SK-N-SH treated with all-trans-retinoic acid at 6 μM for 48 hours (cell line): ENCODE measurements at regions not wholly inside any gene's neighbourhood (a gene's known extent, or its start where the extent isn't known, plus 50 kb on each side); places are given as distances from the start of the nearest gene placed in this dataset.

Source experiments
- ATAC-seq: fragments of 200-7000 bp; cut with Tn5 transposase; 3 replicates; pipeline ENCODE4 v1.9.1; 2020; ENCODE audit warnings: mild to moderate bottlenecking, moderate library complexity
- BACH2 ChIP-seq: fragments of 250-450 bp; sonication (Bioruptor Pico); IDR thresholded peaks from 2 replicates; pipeline ENCODE4 v1.9.0; 2021; ENCODE audit warnings: mild to moderate bottlenecking, borderline replicate concordance
- CREB5 ChIP-seq: fragments of 250-450 bp; sonication (Bioruptor Pico); IDR thresholded peaks from 2 replicates; pipeline ENCODE4 v1.5.1; 2020; ENCODE audit warnings: low read depth, mild to moderate bottlenecking, moderate library complexity
- CSDC2 ChIP-seq: fragments of 250-450 bp; sonication (Bioruptor Pico); IDR thresholded peaks from 2 replicates; pipeline ENCODE4 v1.5.0; 2020; ENCODE audit warnings: mild to moderate bottlenecking, moderate library complexity
- CSRNP3 ChIP-seq: fragments of 250-450 bp; sonication (Bioruptor Pico); IDR thresholded peaks from 2 replicates; pipeline ENCODE4 v1.5.1; 2021; ENCODE audit warnings: mild to moderate bottlenecking, moderate library complexity
- ESRRG ChIP-seq: fragments of 250-450 bp; sonication (Bioruptor Pico); IDR thresholded peaks from 2 replicates; pipeline ENCODE4 v1.6.1; 2021; ENCODE audit warnings: mild to moderate bottlenecking
- GLIS3 ChIP-seq: fragments of 250-450 bp; sonication (Bioruptor Pico); IDR thresholded peaks from 2 replicates; pipeline ENCODE4 v1.5.0; 2020; ENCODE audit warnings: mild to moderate bottlenecking, moderate library complexity
- ISL1 ChIP-seq: fragments of 250-450 bp; sonication (Bioruptor Pico); IDR thresholded peaks from 2 replicates; pipeline ENCODE4 v2.1.2; 2022; ENCODE audit warnings: mild to moderate bottlenecking, moderate library complexity
- OSR1 ChIP-seq: fragments of 250-450 bp; sonication (Bioruptor Pico); IDR thresholded peaks from 2 replicates; pipeline ENCODE4 v1.8.0; 2022; ENCODE audit warnings: moderate library complexity, mild to moderate bottlenecking, inconsistent platforms
- PATZ1 ChIP-seq: fragments of 250-450 bp; sonication (Bioruptor Pico); IDR thresholded peaks from 2 replicates; pipeline ENCODE4 v1.8.0; 2020; ENCODE audit warnings: mild to moderate bottlenecking, moderate library complexity, borderline replicate concordance
- POU6F1 ChIP-seq: fragments of 250-450 bp; sonication (Bioruptor Pico); IDR thresholded peaks from 2 replicates; pipeline ENCODE4 v1.8.0; 2021; ENCODE audit warnings: low read depth, mild to moderate bottlenecking, moderate library complexity, borderline replicate concordance
- PPARA ChIP-seq: fragments of 250-450 bp; sonication (Bioruptor Pico); IDR thresholded peaks from 2 replicates; pipeline ENCODE4 v1.5.0; 2020; ENCODE audit warnings: mild to moderate bottlenecking, borderline replicate concordance
- RARB ChIP-seq: fragments of 250-450 bp; sonication (Bioruptor Pico); IDR thresholded peaks from 2 replicates; pipeline ENCODE4 v1.8.0; 2021; ENCODE audit warnings: mild to moderate bottlenecking, moderate library complexity
- SNAI2 ChIP-seq: fragments of 250-450 bp; sonication (Bioruptor Pico); IDR thresholded peaks from 2 replicates; pipeline ENCODE4 v1.5.0; 2020; ENCODE audit warnings: mild to moderate bottlenecking, moderate library complexity
- TCF4 ChIP-seq: fragments of 250-450 bp; sonication (Bioruptor Pico); IDR thresholded peaks from 2 replicates; pipeline ENCODE4 v1.8.0; 2021; ENCODE audit warnings: mild to moderate bottlenecking, moderate library complexity, borderline replicate concordance
- TOX ChIP-seq: fragments of 250-450 bp; sonication (Bioruptor Pico); IDR thresholded peaks from 2 replicates; pipeline ENCODE4 v1.8.0; 2021; ENCODE audit warnings: mild to moderate bottlenecking, moderate library complexity, borderline replicate concordance
- TSHZ2 ChIP-seq: fragments of 250-450 bp; sonication (Bioruptor Pico); IDR thresholded peaks from 2 replicates; pipeline ENCODE4 v1.5.0; 2020; ENCODE audit warnings: mild to moderate bottlenecking, moderate library complexity
- ZC3H10 ChIP-seq: fragments of 250-450 bp; sonication (Bioruptor Pico); IDR thresholded peaks from 2 replicates; pipeline ENCODE4 v1.5.1; 2021; ENCODE audit warnings: mild to moderate bottlenecking, moderate library complexity
- ZFP30 ChIP-seq: fragments of 450-650 bp; formaldehyde crosslinking; IDR thresholded peaks from 2 replicates; pipeline ENCODE4 v1.5.0; 2022; ENCODE audit warnings: mild to moderate bottlenecking, moderate library complexity
- ZNF565 ChIP-seq: fragments of 450-650 bp; formaldehyde crosslinking; conservative IDR thresholded peaks from 2 replicates; pipeline ENCODE4 v1.5.0; 2020; ENCODE audit warnings: low read depth, mild to moderate bottlenecking, moderate library complexity
- ZNF70 ChIP-seq: fragments of 450-650 bp; formaldehyde crosslinking; IDR thresholded peaks from 2 replicates; pipeline ENCODE4 v1.5.0; 2020; ENCODE audit warnings: mild to moderate bottlenecking, moderate library complexity

- ATAC-seq = peak; percentile 51; the same call in 1 of the 3 replicates
- no peak for TF ChIP-seq ZNF70 (CRISPR knock-in tag)
- no peak for TF ChIP-seq ZFP30 (CRISPR knock-in tag)
- no peak for TF ChIP-seq TCF4 (CRISPR knock-in tag)
- TF ChIP-seq ISL1 (CRISPR knock-in tag) = no peak
- no peak for TF ChIP-seq TOX (CRISPR knock-in tag)
- no peak for TF ChIP-seq PPARA (CRISPR knock-in tag)
- no peak for TF ChIP-seq BACH2 (CRISPR knock-in tag)
- no peak for TF ChIP-seq POU6F1 (CRISPR knock-in tag)
- TF ChIP-seq, all 23 proteins: peak for 0
Measured at GRCh38 chr11:91932151-91932821, 292.3 kb upstream of the FAT3 start.

- no peak for TF ChIP-seq BACH2 (CRISPR knock-in tag)
- TF ChIP-seq SNAI2 = no peak
- no peak for TF ChIP-seq PPARA (CRISPR knock-in tag)
- TF ChIP-seq CREB5 (CRISPR knock-in tag) = no peak
- no peak for TF ChIP-seq CSRNP3 (CRISPR knock-in tag)
- no peak for TF ChIP-seq ESRRG (CRISPR knock-in tag)
- TF ChIP-seq OSR1 (CRISPR knock-in tag) = no peak
- no peak for TF ChIP-seq CSDC2 (CRISPR knock-in tag)
- TF ChIP-seq TOX (CRISPR knock-in tag) = no peak
- no peak for TF ChIP-seq TCF4 (CRISPR knock-in tag)
- no peak for TF ChIP-seq PATZ1 (CRISPR knock-in tag)
- ATAC-seq = no peak
Measured at GRCh38 chr11:91927448-91927847, 297.2 kb upstream of the FAT3 start.

- no peak for ATAC-seq
- TF ChIP-seq PPARA (CRISPR knock-in tag) = no peak
- TF ChIP-seq TOX (CRISPR knock-in tag) = no peak
- TF ChIP-seq ZNF565 (CRISPR knock-in tag) = no peak
- no peak for TF ChIP-seq GLIS3 (CRISPR knock-in tag)
- no peak for TF ChIP-seq RARB (CRISPR knock-in tag)
- no peak for TF ChIP-seq ESRRG (CRISPR knock-in tag)
- TF ChIP-seq CSDC2 (CRISPR knock-in tag) = no peak
- TF ChIP-seq ZC3H10 (CRISPR knock-in tag) = no peak
Measured at GRCh38 chr11:91926965-91927364, 297.7 kb upstream of the FAT3 start.

- TF ChIP-seq TCF4 (CRISPR knock-in tag) = peak; percentile 68; the same call in 1 of the 2 replicates
- TF ChIP-seq ISL1 (CRISPR knock-in tag) = peak; percentile 35; the same call in 1 of the 2 replicates
- no peak for TF ChIP-seq GLIS3 (CRISPR knock-in tag)
- peak; percentile 85; the same call in 1 of the 2 replicates for TF ChIP-seq TSHZ2 (CRISPR knock-in tag)
- ATAC-seq = peak; percentile 19; the same call in 1 of the 3 replicates
Measured at GRCh38 chr11:91922846-91923245, 301.8 kb upstream of the FAT3 start.
